H1 (cell line): ENCODE measurements at regions not wholly inside any gene's neighbourhood (a gene's known extent, or its start where the extent isn't known, plus 50 kb on each side); places are given as distances from the start of the nearest gene placed in this dataset.

ENCODE experiments used
- CTCF ChIA-PET: fragments of 300-600 bp; sonication (Branson Sonifier 250); formaldehyde crosslinking; loops from one replicate; lab custom pipeline; 2021; ENCODE audit not compliant: partially characterized antibody; lab: Charles Lee
- POLR2A ChIA-PET: fragments of 300-600 bp; sonication (Branson Sonifier 250); formaldehyde crosslinking; loops from one replicate; lab custom pipeline; 2021; ENCODE audit warnings: inconsistent platforms; ENCODE audit not compliant: partially characterized antibody; lab: Charles Lee
- DNase-seq, 2 experiments: peaks; one replicate each; pipeline versions ENCODE4 v3.0.0 to v3.0.0-alpha.2; 2010 to 2022; ENCODE audit warnings: low spot score in 2 of 2, low read depth in 1 of 2, mixed read lengths in 1 of 2
- FAIRE-seq: peaks from 2 replicates; lab custom pipeline; 2011; peaks lifted over from hg19 to GRCh38; lab: Jason Lieb, UNC
- H2AFZ ChIP-seq: 2 replicates; pipeline ENCODE4 v1.8.1; 2012; ENCODE audit warnings: low read length, inconsistent platforms
- H2AK5ac ChIP-seq: 2 replicates; pipeline ENCODE4 v1.6.1; 2013; ENCODE audit warnings: low read depth, low read length
- H2BK120ac ChIP-seq: replicated peaks from 2 replicates; pipeline ENCODE3; 2013; ENCODE audit warnings: low read depth, low read length, inconsistent platforms
- H2BK12ac ChIP-seq: 2 replicates; pipeline ENCODE4 v1.6.1; 2013; ENCODE audit warnings: low read depth, low read length
- H2BK15ac ChIP-seq: 2 replicates; pipeline ENCODE4 v1.6.1; 2013; ENCODE audit warnings: low read length
- H2BK20ac ChIP-seq: 2 replicates; pipeline ENCODE4 v1.6.1; 2013; ENCODE audit warnings: low read length
- H2BK5ac ChIP-seq: 2 replicates; pipeline ENCODE4 v1.6.1; 2013; ENCODE audit warnings: low read depth, low read length
- H3K14ac ChIP-seq: 2 replicates; pipeline ENCODE4 v1.6.1; 2013; ENCODE audit warnings: inconsistent platforms; ENCODE audit not compliant: insufficient read length
- H3K18ac ChIP-seq: 2 replicates; pipeline ENCODE4 v1.6.1; 2013; ENCODE audit warnings: low read length; ENCODE audit errors: extremely low read depth
- H3K23ac ChIP-seq: 2 replicates; pipeline ENCODE4 v1.6.1; 2013; ENCODE audit warnings: inconsistent platforms; ENCODE audit not compliant: insufficient read length
- H3K23me2 ChIP-seq: 2 replicates; pipeline ENCODE4 v1.6.1; 2013; ENCODE audit warnings: low read depth, low read length
- H3K27ac ChIP-seq: 2 replicates; pipeline ENCODE4 v1.6.1; 2011; ENCODE audit warnings: low read depth, low read length, inconsistent platforms
- H3K27me3 ChIP-seq, 4 experiments: replicated peaks in 1 of 4; 1 replicate in 1 of 4; 2 replicates in 3 of 4; pipeline versions ENCODE4 v1.6.1 to v1.8.1; 2011 to 2013; ENCODE audit warnings: low read length in 3 of 4, mild to moderate bottlenecking in 3 of 4, inconsistent platforms in 2 of 4, mixed read lengths in 2 of 4, moderate library complexity in 1 of 4; ENCODE audit not compliant: control insufficient read depth in 3 of 4, insufficient read depth in 3 of 4; ENCODE audit errors: extremely low read depth in 1 of 4
- H3K36me3 ChIP-seq, 4 experiments: 2 replicates each; pipeline versions ENCODE4 v1.6.1 to v1.8.1; 2011 to 2013; ENCODE audit warnings: mild to moderate bottlenecking in 4 of 4, low read length in 3 of 4, moderate library complexity in 2 of 4, control low read depth in 1 of 4, inconsistent platforms in 1 of 4; ENCODE audit not compliant: insufficient read depth in 4 of 4, control insufficient read depth in 2 of 4
- H3K4ac ChIP-seq: replicated peaks from 2 replicates; pipeline ENCODE3; 2013; ENCODE audit warnings: low read length, low read depth, mixed read lengths, inconsistent platforms; ENCODE audit not compliant: insufficient read length
- H3K4me1 ChIP-seq, 4 experiments: replicated peaks in 1 of 4; 1 replicate in 1 of 4; 2 replicates in 3 of 4; pipeline versions ENCODE4 v1.6.1 to v1.8.1; 2011 to 2013; ENCODE audit warnings: low read length in 3 of 4, inconsistent platforms in 2 of 4, mixed read lengths in 1 of 4; ENCODE audit not compliant: insufficient read depth in 4 of 4, control insufficient read depth in 3 of 4
- H3K4me2 ChIP-seq, 2 experiments: 2 replicates each; pipeline versions ENCODE4 v1.6.1 to v1.8.1; 2011 to 2013; ENCODE audit warnings: low read depth in 2 of 2, low read length in 2 of 2, control low read depth in 1 of 2, inconsistent platforms in 1 of 2, mild to moderate bottlenecking in 1 of 2; ENCODE audit not compliant: insufficient read depth in 1 of 2
- H3K4me3 ChIP-seq, 4 experiments: fragments of 200-600, 300-600 bp in 1 of 4; sonication (generic), shearing (Covaris generic), sonication (Bioruptor Twin) in 1 of 4; 2 replicates each; pipeline versions ENCODE4 v1.5.1 to v1.8.1; 2011 to 2016; ENCODE audit warnings: low read length in 4 of 4, low read depth in 3 of 4, control low read depth in 2 of 4, inconsistent platforms in 2 of 4, mild to moderate bottlenecking in 2 of 4, mixed read lengths in 1 of 4, moderate library complexity in 1 of 4; ENCODE audit not compliant: insufficient read depth in 2 of 4; ENCODE audit errors: extremely low read depth in 1 of 4
- H3K56ac ChIP-seq: replicated peaks from 2 replicates; pipeline ENCODE3; 2013; ENCODE audit warnings: low read depth, mild to moderate bottlenecking, mixed read lengths, low read length, inconsistent platforms; ENCODE audit not compliant: insufficient read length
- H3K79me1 ChIP-seq: 2 replicates; pipeline ENCODE4 v1.6.1; 2013; ENCODE audit warnings: low read depth, low read length, control low read depth
- H3K79me2 ChIP-seq, 2 experiments: 2 replicates each; pipeline versions ENCODE4 v1.6.1 to v1.8.1; 2012 to 2013; ENCODE audit warnings: low read length in 2 of 2, mild to moderate bottlenecking in 2 of 2, inconsistent platforms in 1 of 2; ENCODE audit not compliant: insufficient read depth in 2 of 2, control insufficient read depth in 1 of 2
- H3K9ac ChIP-seq, 4 experiments: replicated peaks in 1 of 4; 1 replicate in 1 of 4; 2 replicates in 3 of 4; pipeline versions ENCODE4 v1.6.1 to v1.8.1; 2011 to 2013; ENCODE audit warnings: low read depth in 3 of 4, low read length in 3 of 4, control low read depth in 2 of 4, mild to moderate bottlenecking in 2 of 4, moderate library complexity in 2 of 4, inconsistent platforms in 1 of 4; ENCODE audit errors: extremely low read depth in 1 of 4
- H3K9me3 ChIP-seq, 2 experiments: 2 replicates each; pipeline versions ENCODE4 v1.6.1 to v1.8.1; 2012 to 2013; ENCODE audit warnings: mild to moderate bottlenecking in 2 of 2, moderate library complexity in 2 of 2, control low read depth in 1 of 2, inconsistent platforms in 1 of 2, low read depth in 1 of 2, low read length in 1 of 2, mixed read lengths in 1 of 2; ENCODE audit not compliant: insufficient read depth in 2 of 2
- H4K20me1 ChIP-seq, 2 experiments: replicated peaks in 1 of 2; 2 replicates each; pipeline versions ENCODE3 to v1.8.1; 2011 to 2013; ENCODE audit warnings: inconsistent platforms in 2 of 2, low read length in 2 of 2, mild to moderate bottlenecking in 1 of 2; ENCODE audit not compliant: insufficient read depth in 2 of 2, control insufficient read depth in 1 of 2
- H4K5ac ChIP-seq: 2 replicates; pipeline ENCODE4 v1.6.1; 2013; ENCODE audit warnings: low read length, low read depth, mixed read lengths, inconsistent platforms; ENCODE audit not compliant: insufficient read length
- H4K8ac ChIP-seq: 2 replicates; pipeline ENCODE4 v1.8.0; 2013; ENCODE audit warnings: mild to moderate bottlenecking, moderate library complexity, low read length, inconsistent platforms; ENCODE audit not compliant: insufficient read depth; ENCODE audit errors: extremely low read depth
- H4K91ac ChIP-seq: replicated peaks from 2 replicates; pipeline ENCODE3; 2013; ENCODE audit warnings: low read length, mixed read lengths, inconsistent platforms; ENCODE audit not compliant: insufficient read length
- BRCA1 ChIP-seq: IDR thresholded peaks from 2 replicates; pipeline ENCODE4 v1.6.1; 2012; ENCODE audit warnings: low read depth, low read length, improper control_type of control experiment
- CHD1 ChIP-seq: IDR thresholded peaks from 2 replicates; pipeline ENCODE4 v1.6.1; 2012; ENCODE audit warnings: low read depth, low read length, improper control_type of control experiment
- EZH2 ChIP-seq: fragments of 200-600 bp; sonication (generic); IDR thresholded peaks from 2 replicates; pipeline ENCODE4 v1.7.1; 2012; ENCODE audit warnings: low read depth, mild to moderate bottlenecking, moderate library complexity, low read length, inconsistent platforms; ENCODE audit not compliant: severe bottlenecking
- JUND ChIP-seq: IDR thresholded peaks from 2 replicates; pipeline ENCODE4 v1.6.1; 2011; ENCODE audit warnings: mild to moderate bottlenecking, improper control_type of control experiment, low read length
- MAFK ChIP-seq: IDR thresholded peaks from 2 replicates; pipeline ENCODE4 v1.6.1; 2012; ENCODE audit warnings: low read depth, mild to moderate bottlenecking, improper control_type of control experiment, low read length
- NRF1 ChIP-seq: IDR thresholded peaks from 2 replicates; pipeline ENCODE4 v1.6.1; 2011; ENCODE audit warnings: mild to moderate bottlenecking, low read depth, low read length, improper control_type of control experiment
- SUZ12 ChIP-seq: fragments of 200-600 bp; sonication (generic); IDR thresholded peaks from 2 replicates; pipeline ENCODE4 v1.6.1; 2012; ENCODE audit warnings: mild to moderate bottlenecking, inconsistent platforms, low read length, moderate library complexity, mixed read lengths
- TBP ChIP-seq: IDR thresholded peaks from 2 replicates; pipeline ENCODE4 v1.6.1; 2011; ENCODE audit warnings: low read depth, low read length, improper control_type of control experiment
- TEAD4 ChIP-seq: IDR thresholded peaks from 2 replicates; pipeline ENCODE4 v1.6.1; 2012; ENCODE audit warnings: low read depth, low read length, inconsistent platforms, mixed read lengths
- WGBS, 2 experiments: shearing (Covaris generic) in 1 of 2; methylation state at CpG; one replicate each; pipeline versions ENCODE4 v1.1.6 to v1.1.7; 2013 to 2015; ENCODE audit warnings: low lambda C conversion rate in 2 of 2, mixed read lengths in 2 of 2, inconsistent platforms in 1 of 2, low coverage in 1 of 2, missing lambda C conversion rate in 1 of 2; ENCODE audit not compliant: insufficient replicate concordance in 2 of 2, insufficient coverage in 1 of 2, insufficient read length in 1 of 2; ENCODE audit errors: extremely low coverage in 1 of 2, missing lambda C conversion rate in 1 of 2; 5-methylcytosine and 5-hydroxymethylcytosine counted together

DNA sequence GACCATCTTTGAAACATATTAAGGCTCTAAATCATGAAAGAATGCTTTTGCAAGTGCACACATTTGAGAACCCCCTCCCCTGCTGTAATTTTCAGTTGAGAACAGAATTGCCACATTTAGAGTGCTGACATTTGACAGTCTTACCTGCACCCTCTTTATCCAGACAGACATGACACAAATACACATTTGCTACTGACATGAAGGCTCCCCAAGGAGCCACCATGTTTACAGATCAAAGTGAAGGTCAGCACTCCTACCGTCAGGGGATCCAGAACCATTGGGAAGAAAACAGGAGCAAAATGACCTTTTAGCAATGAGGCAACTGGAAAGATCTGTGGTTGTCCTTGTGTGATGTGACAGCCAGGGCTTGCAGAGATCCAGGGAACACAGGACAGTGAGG, 315.4 kb upstream of the CNR1 start:
- H3K79me2 ChIP-seq: no peaks in the 10 kb centered on the region
- H3K79me1 ChIP-seq: no peaks in the 10 kb centered on the region
- no peaks in the 10 kb centered on the region for H4K20me1 ChIP-seq
- H3K4me3 ChIP-seq: no peak overlapping the region
- H3K27me3 ChIP-seq: no peaks in the 10 kb centered on the region
- no peaks in the 10 kb centered on the region for H3K4me1 ChIP-seq
- no peak overlapping the region for H2BK15ac ChIP-seq
- TF ChIP-seq NRF1 (no peak), MAFK (no peak), BRCA1 (no peak), TBP (no peak), EZH2 (no peak), CHD1 (no peak), TEAD4 (no peak), JUND (no peak), SUZ12 (no peak)
- ChIA-PET POLR2A (no interaction called here), CTCF (interaction anchor here (0.7 to 1.2 kb wide), 2 partner anchors 9 to 11 kb away, joined by 3 to 5 read pairs; no protein-coding TSS in a partner anchor)
- H3K14ac ChIP-seq: no peak overlapping the region
- WGBS, 2 experiments: 90% methylated on average over 1 of the region's 1 CpG; no CpG with 5 or more reads in 1 of the 2 experiments
- no peak overlapping the region for H2AFZ ChIP-seq
- H2BK5ac ChIP-seq: no peak overlapping the region
- no peak overlapping the region for H3K4ac ChIP-seq
- DNase-seq (no peak), FAIRE-seq (no peak)
- no peak overlapping the region for H3K27ac ChIP-seq
- no peak overlapping the region for H3K23ac ChIP-seq
- no peak overlapping the region for H2BK20ac ChIP-seq
- H2BK120ac ChIP-seq: no peak overlapping the region
- no peaks in the 10 kb centered on the region for H3K23me2 ChIP-seq
- peaks cover 7 to 13% of the 10 kb centered on the region in 2 experiments; a peak in 3 of 4 replicates for H3K9me3 ChIP-seq
- H3K4me2 ChIP-seq: no peak overlapping the region
- H3K56ac ChIP-seq: no peak overlapping the region
- no peak overlapping the region for H4K5ac ChIP-seq
- H2AK5ac ChIP-seq: no peak overlapping the region
- H3K36me3 ChIP-seq: no peaks in the 10 kb centered on the region
- no peak overlapping the region for H2BK12ac ChIP-seq
- H3K9ac ChIP-seq: no peak overlapping the region
- no peak overlapping the region for H4K91ac ChIP-seq
- H4K8ac ChIP-seq: no peak overlapping the region
- no peak overlapping the region for H3K18ac ChIP-seq
